Neural cell (in vitro differentiated cells): ENCODE measurements at regions not wholly inside any gene's neighbourhood (a gene's known extent, or its start where the extent isn't known, plus 50 kb on each side); places are given as distances from the start of the nearest gene placed in this dataset.

Source experiments
- CTCF ChIP-seq: fragments of 450-650 bp; IDR thresholded peaks from 2 replicates; pipeline ENCODE4 v1.5.1; 2014; ENCODE audit warnings: antibody characterized with exemption, mild to moderate bottlenecking, moderate library complexity; ENCODE audit not compliant: poor library complexity, severe bottlenecking
- EP300 ChIP-seq: fragments of 450-650 bp; conservative IDR thresholded peaks from 2 replicates; pipeline ENCODE4 v1.6.1; 2014; ENCODE audit warnings: antibody characterized with exemption, mild to moderate bottlenecking, moderate library complexity; ENCODE audit not compliant: poor library complexity, severe bottlenecking
- MXI1 ChIP-seq: fragments of 450-650 bp; conservative IDR thresholded peaks from 2 replicates; pipeline ENCODE4 v1.6.1; 2014; ENCODE audit warnings: antibody characterized with exemption, mild to moderate bottlenecking; ENCODE audit not compliant: poor library complexity, severe bottlenecking
- POLR2AphosphoS5 ChIP-seq: IDR thresholded peaks from 2 replicates; pipeline ENCODE4 v1.6.1; 2012
- RAD21 ChIP-seq: fragments of 450-650 bp; conservative IDR thresholded peaks from 2 replicates; pipeline ENCODE4 v1.6.1; 2014; ENCODE audit warnings: antibody characterized with exemption, mild to moderate bottlenecking, moderate library complexity
- REST ChIP-seq: IDR thresholded peaks from 2 replicates; pipeline ENCODE4 v1.6.1; 2012; ENCODE audit warnings: borderline replicate concordance

- TF ChIP-seq CTCF, result no peak
- TF ChIP-seq POLR2AphosphoS5, result no peak
- no peak for TF ChIP-seq EP300
- no peak for TF ChIP-seq RAD21
- TF ChIP-seq REST, result no peak
- no peak for TF ChIP-seq MXI1
Observed at GRCh38 chr6:21747441-21747840, 153.9 kb downstream of the SOX4 start.
